ENCODE measurements at regions not wholly inside any gene's neighbourhood (a gene's known extent, or its start where the extent isn't known, plus 50 kb on each side); places are given as distances from the start of the nearest gene placed in this dataset.

DNA sequence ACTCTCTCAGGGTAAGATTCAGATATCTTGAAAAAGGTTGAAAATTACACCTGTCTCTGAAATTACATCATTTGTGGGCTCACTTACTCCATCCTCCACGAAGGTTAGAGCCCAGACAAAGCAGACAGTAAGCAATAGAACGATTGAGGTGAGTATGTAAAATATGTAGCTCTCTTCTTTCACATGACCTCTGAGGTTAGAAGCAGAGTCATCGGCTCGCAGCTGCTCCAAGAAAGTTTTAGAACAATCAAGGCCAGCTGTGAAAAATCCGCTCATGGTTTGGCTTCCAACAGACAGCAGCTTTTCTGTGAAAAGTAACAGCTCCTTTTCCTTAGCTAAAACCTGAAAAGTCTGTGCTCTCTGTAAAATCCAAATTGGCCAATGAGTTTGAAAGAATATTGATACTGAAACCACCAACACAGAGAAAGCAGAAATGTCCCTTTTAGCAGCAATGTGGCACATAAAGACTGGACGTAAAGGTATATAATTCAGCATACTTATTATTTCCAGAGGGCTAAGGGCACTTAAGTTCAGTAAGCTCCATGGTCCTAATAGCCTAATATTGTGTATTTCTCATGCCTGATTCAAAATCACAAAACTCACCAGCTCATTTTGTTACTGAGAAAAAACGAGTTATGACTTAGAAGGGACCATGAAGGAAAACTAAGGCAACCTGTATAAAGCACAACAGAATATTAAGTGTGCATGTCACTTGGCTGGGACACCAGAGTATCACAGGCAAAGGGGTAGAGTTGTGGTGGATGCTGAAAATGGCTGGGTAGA, 78.2 kb downstream of the FAM76B start:
- ChIA-PET RAD21 (ENCODE audit: low non-redundant PET in 1 of 2, low total read pairs in 2 of 2, uncharacterized antibody in 2 of 2, unreplicated experiment in 2 of 2) (no interaction called here), CTCF (no interaction called here), POLR2A (no interaction called here)
- Histone ChIP-seq H2AFZ (ENCODE audit: low read depth, low read length, poor library complexity, severe bottlenecking) (no peak overlapping the region), H3K36me3 (ENCODE audit: control insufficient read depth in 1 of 2, insufficient read depth in 2 of 2, low read length in 2 of 2) (no peaks in the 10 kb centered on the region), H3K9me3 (ENCODE audit: control insufficient read depth in 1 of 2, insufficient read depth in 1 of 2, low read depth in 1 of 2, low read length in 2 of 2) (no peaks in the 10 kb centered on the region), H4K20me1 (ENCODE audit: insufficient read depth) (no peaks in the 10 kb centered on the region), H3K4me1 (ENCODE audit: control insufficient read depth in 1 of 2, insufficient read depth in 2 of 2, low read length in 2 of 2) (no peaks in the 10 kb centered on the region), H3K9ac (ENCODE audit: low read length) (no peak overlapping the region), H3K9me2 (ENCODE audit: insufficient read depth) (no peaks in the 10 kb centered on the region), H3K4me3 (replicated peaks in 1 of 2; ENCODE audit: low read depth in 1 of 2, low read length in 2 of 2) (no peak overlapping the region), H3K27ac (ENCODE audit: low read depth, low read length) (no peak overlapping the region), H3K27me3 (ENCODE audit: insufficient read depth, low read length) (peaks cover 23% of the 10 kb centered on the region), H3K4me2 (ENCODE audit: low read length) (no peak overlapping the region), H3K79me2 (ENCODE audit: insufficient read depth, low read length) (no peaks in the 10 kb centered on the region)
- ATAC-seq (no peak), DNase-seq (ENCODE audit: low read depth, low spot score) (no peak)
- intact Hi-C loops (cut with micrococcal nuclease): no loop called here
- TF ChIP-seq FOSL1 (IDR thresholded peaks at IDR 0.05; ENCODE audit: low read depth) (no peak), RAD21 (IDR thresholded peaks at IDR 0.05; ENCODE audit: low read depth) (no peak), ELF1 (IDR thresholded peaks at IDR 0.05; ENCODE audit: borderline replicate concordance, low read depth) (no peak), ATF3 (IDR thresholded peaks at IDR 0.05) (no peak), EZH2 (IDR thresholded peaks at IDR 0.05) (no peak), TCF7L2 (IDR thresholded peaks at IDR 0.05; ENCODE audit: borderline replicate concordance, extremely low read depth, insufficient read depth, insufficient read length) (no peak), YY1 (IDR thresholded peaks at IDR 0.05; ENCODE audit: extremely low read depth, insufficient replicate concordance, low read depth, low read length) (no peak), CEBPB (IDR thresholded peaks at IDR 0.05; ENCODE audit: low read depth) (no peak), POLR2AphosphoS5 (IDR thresholded peaks at IDR 0.05; ENCODE audit: low read depth, low read length) (no peak), EGR1 (IDR thresholded peaks at IDR 0.05; ENCODE audit: low read depth) (no peak), CBX3 (IDR thresholded peaks at IDR 0.05; ENCODE audit: low read depth) (no peak), SIN3A (IDR thresholded peaks at IDR 0.05; ENCODE audit: low read depth) (no peak), REST (IDR thresholded peaks at IDR 0.05; ENCODE audit: low read depth) (no peak), SRF (IDR thresholded peaks at IDR 0.05; ENCODE audit: low read depth) (no peak), JUND (IDR thresholded peaks at IDR 0.05) (no peak), POLR2A (IDR thresholded peaks at IDR 0.05; ENCODE audit: borderline replicate concordance, extremely low read depth, insufficient read depth, insufficient read length) (no peak), ZFX (IDR thresholded peaks at IDR 0.05) (no peak), ZNF274 (IDR thresholded peaks at IDR 0.05; ENCODE audit: low read depth, low read length) (no peak)
- TF ChIP-seq, protein P1, sequence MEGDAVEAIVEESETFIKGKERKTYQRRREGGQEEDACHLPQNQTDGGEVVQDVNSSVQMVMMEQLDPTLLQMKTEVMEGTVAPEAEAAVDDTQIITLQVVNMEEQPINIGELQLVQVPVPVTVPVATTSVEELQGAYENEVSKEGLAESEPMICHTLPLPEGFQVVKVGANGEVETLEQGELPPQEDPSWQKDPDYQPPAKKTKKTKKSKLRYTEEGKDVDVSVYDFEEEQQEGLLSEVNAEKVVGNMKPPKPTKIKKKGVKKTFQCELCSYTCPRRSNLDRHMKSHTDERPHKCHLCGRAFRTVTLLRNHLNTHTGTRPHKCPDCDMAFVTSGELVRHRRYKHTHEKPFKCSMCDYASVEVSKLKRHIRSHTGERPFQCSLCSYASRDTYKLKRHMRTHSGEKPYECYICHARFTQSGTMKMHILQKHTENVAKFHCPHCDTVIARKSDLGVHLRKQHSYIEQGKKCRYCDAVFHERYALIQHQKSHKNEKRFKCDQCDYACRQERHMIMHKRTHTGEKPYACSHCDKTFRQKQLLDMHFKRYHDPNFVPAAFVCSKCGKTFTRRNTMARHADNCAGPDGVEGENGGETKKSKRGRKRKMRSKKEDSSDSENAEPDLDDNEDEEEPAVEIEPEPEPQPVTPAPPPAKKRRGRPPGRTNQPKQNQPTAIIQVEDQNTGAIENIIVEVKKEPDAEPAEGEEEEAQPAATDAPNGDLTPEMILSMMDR (IDR thresholded peaks at IDR 0.05 in 2 of 3, conservative IDR thresholded peaks at IDR 0.05 in 1 of 3; ENCODE audit: borderline replicate concordance in 1 of 3, insufficient read depth in 1 of 3, low read depth in 2 of 3, low read length in 2 of 3): no peak
- BruUV-seq (replicated peaks): no TSS peak

Data from HCT116 (cell line).